ENCODE measurements at regions not wholly inside any gene's neighbourhood (a gene's known extent, or its start where the extent isn't known, plus 50 kb on each side); places are given as distances from the start of the nearest gene placed in this dataset.

DNA sequence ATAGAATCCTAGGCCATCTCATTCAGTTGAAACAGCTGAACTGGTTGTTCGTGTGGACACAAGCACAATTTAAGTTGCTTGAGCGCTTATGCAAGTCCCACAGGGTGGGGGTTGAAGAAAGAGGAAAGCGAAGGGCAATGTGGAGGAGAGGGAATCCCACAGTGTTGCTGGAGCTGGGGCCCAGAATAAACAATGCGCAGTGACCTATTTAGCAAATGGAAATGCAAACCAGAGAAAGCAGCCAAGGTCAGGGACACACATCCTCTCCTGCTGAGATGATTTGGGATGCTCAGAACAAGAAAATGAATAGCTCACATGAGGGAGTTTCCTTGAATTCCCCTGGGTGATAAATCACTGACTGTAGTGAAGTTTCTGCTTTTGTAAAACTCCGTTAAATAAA, 838.3 kb downstream of the TLE4 start:
- no peak for DNase-seq (ENCODE audit: low read depth in 2 of 2, low spot score in 1 of 2)

DNA sequence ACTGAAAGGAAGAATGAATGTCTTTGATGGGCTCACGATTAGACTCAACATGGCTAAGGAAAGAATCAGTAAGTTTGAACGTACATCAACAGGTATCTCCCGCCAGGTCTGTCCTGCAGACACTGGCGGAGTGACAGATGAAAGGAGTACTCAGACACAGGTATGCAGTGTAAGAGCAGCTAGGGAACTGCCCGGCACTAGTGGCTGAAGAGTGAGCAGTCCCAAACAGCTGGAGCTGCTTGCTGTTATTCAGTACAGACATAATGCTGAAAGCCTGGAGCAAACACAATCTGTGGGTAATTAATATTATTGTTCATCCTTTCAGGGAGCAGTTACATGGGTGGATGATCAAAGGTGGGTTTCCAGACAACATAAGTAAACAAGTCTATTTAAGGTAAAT, 835.5 kb downstream of the TLE4 start:
- DNase-seq (ENCODE audit: low read depth in 2 of 2, low spot score in 1 of 2), result no peak

DNA sequence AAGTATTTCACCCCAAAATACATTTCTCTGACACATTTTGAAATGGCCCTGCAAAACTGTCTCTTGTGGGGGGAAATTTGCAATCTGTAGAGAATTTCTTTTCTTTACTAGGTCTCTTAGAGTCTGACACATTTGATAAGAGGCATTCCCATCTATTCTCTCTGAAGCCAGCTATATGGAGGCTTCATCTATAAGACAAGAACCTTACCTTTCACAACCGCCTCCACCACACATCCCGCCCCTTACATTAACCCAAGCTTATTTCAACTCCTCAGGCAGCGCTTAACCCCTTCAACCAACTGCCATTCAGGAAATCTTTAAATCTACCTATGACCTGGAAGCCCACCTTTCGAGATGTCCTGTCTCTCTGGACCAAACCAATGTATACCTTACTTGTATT, 829.5 kb downstream of the TLE4 start:
- no peak for DNase-seq (ENCODE audit: low read depth in 2 of 2, low spot score in 1 of 2)

DNA sequence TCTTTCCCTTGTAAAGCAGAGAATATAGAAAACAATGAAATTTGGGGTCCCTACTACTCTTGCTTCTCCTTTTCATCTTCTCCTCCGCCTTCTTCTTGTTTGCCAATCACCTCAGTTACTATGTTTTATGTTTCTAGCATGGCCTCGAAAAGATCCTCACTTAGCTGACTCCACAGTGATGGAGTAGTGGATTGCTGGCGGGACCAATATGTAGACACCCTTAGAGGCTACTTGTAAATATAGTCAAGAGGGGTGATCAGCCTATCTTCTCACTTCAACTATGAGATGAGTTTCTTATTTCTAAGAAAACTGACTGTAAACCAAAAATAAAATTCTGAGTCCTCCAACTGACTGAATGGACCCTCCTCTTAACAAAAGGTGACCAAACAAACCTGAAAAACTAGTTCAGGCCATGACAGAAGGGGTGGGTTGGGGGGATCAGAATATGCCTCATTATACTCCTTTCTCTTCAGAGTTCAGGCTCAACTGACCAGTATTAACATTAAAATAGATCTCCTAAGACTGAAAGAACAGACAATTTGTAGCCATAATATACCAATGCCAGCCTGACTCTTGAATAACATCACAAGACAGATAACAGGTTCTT, 829.0 kb downstream of the TLE4 start:
- DNase-seq (ENCODE audit: low read depth in 2 of 2, low spot score in 1 of 2), result no peak

DNA sequence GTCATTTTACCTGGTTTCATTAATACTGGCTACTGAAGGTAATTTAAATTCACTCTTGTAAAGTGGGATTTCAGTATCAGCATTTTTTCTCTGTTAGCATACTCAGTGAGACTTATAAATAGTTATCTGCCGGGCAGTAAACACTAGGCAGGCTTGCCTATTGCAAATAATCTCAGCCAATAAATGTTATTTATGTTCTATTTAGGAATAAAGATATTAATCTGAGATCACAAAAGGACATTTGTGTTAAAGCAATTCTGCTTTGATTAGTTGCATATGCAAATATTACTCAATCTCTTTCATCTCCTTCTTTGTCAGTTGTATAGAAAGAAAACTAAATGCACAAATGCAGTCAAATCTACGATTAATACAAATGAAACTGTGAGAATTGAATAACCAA, 827.8 kb downstream of the TLE4 start:
- no peak for DNase-seq (ENCODE audit: low read depth in 2 of 2, low spot score in 1 of 2)

DNA sequence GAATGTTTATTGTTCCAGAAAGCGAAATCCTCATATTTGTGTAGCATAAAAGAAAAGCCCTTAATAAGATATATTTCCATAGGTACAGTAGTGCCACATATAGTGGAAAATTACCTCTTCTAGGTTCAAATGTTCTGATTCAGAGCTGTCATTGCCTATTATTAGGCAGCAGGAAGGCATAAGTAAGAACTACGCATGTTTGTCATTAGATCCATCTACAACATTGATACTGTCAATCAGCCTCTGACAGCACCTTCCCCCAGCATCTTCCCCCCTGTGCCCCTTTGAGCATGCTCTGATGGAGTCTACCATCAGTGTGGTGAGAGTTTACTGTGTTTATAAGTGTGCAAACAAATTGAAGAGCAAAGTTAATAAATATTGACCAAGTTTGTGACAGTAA, 816.1 kb downstream of the TLE4 start:
- no peak for DNase-seq (ENCODE audit: low read depth in 2 of 2, low spot score in 1 of 2)

DNA sequence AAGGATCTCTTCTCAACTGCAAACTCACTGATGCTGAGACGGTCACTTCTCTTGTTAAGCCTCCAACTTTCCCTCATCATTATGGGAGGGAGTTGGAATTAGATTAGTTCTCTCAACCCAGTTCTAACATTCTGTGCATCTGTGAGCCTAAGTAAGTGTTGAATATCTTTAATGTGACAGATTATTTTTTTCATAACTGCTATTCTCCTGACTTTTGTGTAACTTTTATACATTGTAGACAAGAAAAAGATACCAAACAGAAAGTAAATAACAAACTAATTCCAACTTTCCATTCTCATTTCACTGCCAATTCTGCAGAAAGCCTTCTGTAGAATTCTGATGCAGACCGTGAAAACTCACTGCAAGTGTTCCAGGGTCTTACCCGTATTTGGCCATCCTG, 813.5 kb downstream of the TLE4 start:
- DNase-seq (ENCODE audit: low read depth in 2 of 2, low spot score in 1 of 2), result no peak

DNA sequence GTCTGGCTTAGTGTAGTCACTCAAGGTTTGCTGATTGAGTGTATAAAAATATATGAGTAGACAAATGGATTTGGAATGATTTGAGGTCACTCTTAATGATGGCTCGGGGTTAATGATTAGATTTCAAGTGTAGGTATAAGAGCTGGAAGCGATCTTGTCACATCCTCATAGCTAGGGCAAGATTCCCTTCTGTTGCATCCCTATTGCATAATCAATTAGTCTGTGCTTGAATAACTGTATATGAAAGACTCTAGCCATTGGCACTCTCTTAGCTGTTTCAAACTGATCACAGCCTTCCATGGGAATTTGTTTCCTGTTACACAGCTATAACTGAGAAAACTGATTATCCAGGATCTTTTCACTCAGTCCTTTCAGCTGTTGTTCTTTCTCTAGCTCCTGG, 811.6 kb downstream of the TLE4 start:
- DNase-seq (ENCODE audit: low read depth in 2 of 2, low spot score in 1 of 2), result no peak

DNA sequence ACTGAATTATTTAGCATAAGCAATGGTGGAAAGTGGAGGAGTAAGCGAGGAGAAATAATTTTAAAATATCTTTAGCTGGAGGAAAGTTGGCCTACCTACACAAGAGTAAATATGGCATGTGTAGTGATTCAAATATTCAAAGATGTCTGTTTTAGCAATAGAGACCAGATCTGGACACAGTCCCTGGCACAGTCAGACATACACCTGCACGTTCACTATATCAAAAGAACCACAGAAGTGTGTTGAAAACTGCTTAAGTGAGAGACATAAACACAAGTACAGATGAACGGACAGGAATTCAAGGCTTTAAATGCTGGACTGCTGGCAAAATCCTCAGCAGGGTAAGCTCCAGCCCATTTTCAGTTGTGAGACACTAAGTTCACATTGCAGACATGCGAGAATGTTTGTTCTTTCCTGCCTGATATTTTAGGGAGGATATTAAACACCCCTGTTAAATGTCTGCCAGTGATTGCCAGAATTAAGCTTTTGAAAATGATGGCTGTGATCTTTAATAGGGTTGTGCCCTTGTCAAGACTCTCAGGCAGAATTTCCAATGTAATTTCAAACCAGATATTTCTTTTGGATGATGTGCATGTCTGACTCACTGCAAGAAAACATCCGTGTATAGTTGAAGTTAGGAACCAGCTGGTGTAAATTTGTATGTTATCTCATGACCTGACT, 810.6 kb downstream of the TLE4 start:
- DNase-seq (ENCODE audit: low read depth in 2 of 2, low spot score in 1 of 2), result no peak

DNA sequence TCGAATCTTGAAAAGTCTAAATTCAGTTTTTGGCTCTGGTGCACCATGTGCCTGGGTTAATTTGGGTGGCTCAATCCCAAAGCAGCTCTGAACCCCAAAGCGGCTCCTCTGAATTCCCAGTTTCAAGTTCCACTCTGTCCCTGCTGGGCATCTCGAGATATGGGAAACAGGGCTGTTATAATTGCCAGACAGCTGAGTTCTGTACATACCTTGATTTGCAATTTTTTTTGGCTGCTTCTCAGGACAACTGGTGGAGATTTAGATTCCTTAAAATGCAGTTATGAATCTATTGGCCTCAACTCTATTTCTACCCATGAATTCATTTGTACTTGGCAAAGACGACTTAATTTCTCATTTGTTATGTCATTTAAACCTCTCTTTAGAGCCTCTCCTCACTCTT, 808.5 kb downstream of the TLE4 start:
- DNase-seq (ENCODE audit: low read depth in 2 of 2, low spot score in 1 of 2), result no peak

DNA sequence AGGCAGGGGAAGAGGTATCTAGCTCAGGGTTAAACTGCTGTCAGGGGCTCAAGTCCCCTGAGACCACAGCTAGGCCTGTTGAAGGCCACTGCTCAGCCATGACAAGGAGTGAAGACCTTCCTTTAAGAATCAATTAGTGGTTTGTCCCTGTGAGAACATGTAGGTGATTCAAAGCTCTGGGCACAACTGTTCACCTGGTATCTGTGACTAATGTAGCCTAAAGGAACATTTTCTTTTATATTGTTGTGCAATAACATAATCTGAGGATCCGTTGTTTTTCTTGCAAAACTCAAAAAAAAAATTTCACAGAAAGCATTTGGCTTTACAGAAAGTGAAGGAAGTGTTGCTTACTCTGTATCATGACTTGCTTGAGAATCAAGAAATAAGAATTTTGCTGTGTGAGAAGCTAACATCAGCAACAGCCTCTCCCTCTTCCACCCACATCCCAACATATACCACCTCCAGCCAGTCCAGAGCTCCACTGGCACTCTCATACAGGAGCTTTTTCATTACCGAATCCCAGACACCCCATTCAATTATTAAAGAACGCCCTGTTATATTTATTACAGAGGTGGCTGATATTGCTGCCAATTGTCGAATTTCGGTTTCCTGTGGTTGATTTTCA, 807.0 kb downstream of the TLE4 start:
- no peak for DNase-seq (ENCODE audit: low read depth in 2 of 2, low spot score in 1 of 2)

DNA sequence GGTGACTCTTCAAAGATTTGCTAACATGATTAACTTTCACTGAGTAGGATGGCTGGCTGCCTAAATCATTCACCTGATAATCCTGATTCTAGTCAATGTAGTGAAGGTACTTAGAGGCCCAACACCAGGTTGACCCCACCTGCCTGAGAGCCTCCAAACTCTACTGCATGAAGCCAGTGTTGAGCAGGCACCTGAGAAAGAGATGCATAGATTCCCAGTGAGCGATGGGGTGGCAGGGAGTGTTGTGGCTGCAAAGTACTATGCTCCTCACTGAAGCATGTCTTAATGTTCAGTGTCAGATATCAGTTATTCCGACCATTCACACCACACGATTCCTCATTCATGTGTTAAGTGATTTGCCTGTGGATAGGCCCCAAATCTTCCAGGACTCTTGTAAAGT, 804.4 kb downstream of the TLE4 start:
- DNase-seq (ENCODE audit: low read depth in 2 of 2, low spot score in 1 of 2), result no peak

DNA sequence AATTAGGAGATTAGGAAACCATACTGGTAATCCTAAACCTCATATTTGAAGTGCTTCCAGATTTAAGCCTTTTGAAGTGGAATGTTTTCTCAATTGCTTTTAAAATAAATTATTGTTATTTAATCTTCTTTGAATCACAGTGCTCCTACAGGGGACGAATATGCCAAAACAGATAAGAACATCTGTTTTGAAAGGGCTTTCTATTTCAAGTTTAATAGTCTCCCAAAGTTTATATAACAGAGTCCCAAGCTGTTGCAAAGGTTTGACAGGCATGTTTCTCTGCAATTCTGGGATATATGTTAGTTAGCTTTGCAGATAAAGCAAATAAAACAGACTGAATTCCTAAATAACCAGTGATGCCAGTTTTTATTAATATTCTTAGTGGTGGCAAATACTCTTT, 803.7 kb downstream of the TLE4 start:
- no peak for DNase-seq (ENCODE audit: low read depth in 2 of 2, low spot score in 1 of 2)

DNA sequence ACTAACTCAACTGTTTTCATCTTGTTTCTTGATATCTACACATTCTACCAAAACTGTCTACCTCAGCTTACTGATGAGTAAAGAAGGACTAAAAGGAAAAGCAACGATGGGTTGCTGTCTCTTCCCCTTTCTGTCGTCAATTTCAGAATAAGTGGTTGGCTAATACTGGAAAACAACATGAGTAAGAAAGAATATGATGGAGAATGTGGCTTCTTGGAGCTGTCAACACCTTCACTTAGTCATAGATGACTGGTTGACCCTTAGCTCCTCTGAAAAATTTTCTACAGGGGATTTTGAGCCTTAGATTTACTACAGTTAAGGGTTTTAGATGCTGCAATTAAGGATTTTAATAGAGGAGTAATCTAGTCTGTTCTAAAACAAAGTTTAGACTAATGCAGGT, 797.9 kb downstream of the TLE4 start:
- no peak for DNase-seq (ENCODE audit: low read depth in 2 of 2, low spot score in 1 of 2)

DNA sequence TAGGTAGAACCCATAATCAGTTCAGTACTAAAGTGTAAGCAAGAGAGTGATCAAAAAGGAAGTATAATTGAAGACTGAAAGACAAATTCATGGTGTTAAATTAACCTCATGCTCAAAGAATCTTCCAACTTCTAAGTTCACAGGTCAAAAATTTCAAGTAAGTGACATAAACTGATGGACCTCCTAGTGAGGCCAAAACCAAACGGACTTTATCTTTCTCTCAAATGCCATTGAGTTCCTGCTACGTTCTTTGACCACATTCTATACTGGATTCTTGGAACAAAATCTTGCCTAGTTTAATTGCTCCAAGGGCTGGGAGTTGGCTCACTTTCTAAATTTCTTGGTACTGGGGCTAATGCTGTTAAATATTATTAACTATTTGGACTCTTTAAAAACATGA, 794.9 kb downstream of the TLE4 start:
- no peak for DNase-seq (ENCODE audit: low read depth in 2 of 2, low spot score in 1 of 2)

DNA sequence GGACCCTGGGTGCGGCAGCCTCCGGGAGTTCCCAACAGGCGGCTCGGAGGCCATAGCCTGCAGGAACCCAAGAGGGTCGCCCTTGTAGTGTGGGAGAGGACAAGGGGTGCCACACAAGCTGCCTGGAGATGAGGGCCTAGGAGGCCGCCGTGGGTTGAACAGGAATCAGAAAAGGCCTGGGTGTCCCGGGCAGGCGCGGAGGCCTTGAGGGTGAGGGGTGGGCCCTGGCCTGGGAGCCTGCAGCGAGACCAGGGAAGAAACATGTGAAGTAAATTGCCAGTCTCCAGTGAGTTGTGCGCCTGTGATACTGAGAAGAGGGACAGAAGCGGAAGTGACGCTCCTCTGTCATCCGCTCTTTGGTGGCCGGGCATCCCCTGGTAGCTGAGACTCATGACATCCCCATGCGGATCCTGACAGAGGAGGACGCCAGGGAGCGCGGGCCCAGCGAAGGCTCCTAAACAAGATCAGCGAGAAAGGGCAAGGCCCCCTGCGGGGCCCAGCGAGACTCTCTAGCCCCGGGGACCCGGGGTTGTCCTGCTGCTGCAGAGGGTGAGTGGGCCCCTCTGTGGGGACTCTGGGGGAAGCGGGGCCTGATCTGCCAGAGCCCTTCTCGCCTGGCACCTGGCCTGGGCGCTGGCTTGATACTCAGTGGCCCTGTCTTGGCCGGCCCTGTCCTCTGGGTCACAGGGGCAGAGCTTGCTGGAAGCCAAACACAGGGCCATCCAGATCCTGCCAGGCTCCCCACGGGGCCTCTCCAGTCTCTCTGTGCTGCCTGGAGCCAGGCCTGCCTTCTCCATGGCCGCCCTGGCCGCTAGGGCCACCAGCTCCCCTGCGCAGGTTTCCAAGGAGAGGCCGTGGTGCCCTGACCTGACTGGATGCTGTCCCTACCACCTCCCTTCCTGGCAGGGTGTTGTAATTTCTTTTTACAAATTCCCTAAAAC, 788.4 kb downstream of the TLE4 start:
- no peak for DNase-seq (ENCODE audit: low read depth in 2 of 2, low spot score in 1 of 2)

DNA sequence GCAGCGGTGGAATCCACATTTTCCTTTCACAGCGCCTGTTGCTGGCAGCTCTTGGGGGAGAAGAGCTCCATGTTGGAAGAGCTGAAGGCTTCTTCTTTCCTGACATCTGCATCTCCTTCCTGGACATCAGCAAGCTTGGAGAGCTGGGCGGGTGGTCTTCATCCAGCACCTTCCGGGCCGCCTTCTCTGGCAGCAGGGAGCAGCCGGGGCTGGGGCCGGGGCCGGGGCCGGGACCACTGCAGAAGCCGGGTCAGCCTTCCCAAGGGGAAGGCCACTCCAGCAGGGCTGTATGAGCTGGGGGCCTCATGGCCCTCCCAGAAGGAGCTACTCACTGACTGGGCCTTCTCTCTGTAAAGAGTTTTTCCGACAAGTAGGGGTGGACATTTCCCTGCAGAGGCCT, 787.5 kb downstream of the TLE4 start:
- DNase-seq (ENCODE audit: low read depth in 2 of 2, low spot score in 1 of 2), result no peak

DNA sequence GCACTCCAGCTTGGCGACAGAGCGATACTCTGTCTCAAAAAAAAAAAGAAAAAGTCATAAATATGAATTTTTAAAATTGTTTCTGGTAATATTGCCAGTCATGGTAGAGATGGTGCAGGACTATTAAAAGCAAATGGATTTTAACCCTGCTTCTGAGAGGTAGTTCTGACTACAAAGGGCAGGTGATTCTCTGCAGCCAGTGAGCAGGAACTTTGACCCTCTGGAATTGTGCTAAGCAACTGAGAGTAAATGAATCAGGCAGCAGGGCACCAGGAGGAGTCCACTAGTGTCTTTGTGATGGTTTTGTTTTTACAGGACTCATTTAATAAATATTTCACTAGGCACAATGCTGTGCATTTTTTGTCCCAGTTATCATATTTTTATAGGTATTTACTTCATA, 781.2 kb downstream of the TLE4 start:
- DNase-seq (ENCODE audit: low read depth in 2 of 2, low spot score in 1 of 2), result no peak

DNA sequence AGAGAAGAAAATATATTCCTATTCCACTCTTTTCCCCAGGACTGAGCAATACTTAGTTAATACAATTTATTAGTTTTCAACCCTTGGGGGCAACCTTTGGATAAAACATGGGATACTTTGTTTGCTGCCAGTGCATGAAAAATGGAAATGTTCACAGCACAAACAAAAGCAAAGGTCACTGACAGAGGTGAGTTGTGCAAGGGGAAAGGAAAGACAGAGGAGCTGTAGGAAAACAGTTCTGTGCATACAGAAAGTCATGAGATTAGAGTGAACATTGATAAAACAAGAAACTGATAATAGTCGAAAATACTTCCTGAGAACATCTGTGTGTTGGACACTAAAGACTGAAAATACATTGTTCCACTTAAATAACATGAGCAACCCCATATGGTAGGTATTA, 779.8 kb downstream of the TLE4 start:
- DNase-seq (ENCODE audit: low read depth in 2 of 2, low spot score in 1 of 2), result no peak

DNA sequence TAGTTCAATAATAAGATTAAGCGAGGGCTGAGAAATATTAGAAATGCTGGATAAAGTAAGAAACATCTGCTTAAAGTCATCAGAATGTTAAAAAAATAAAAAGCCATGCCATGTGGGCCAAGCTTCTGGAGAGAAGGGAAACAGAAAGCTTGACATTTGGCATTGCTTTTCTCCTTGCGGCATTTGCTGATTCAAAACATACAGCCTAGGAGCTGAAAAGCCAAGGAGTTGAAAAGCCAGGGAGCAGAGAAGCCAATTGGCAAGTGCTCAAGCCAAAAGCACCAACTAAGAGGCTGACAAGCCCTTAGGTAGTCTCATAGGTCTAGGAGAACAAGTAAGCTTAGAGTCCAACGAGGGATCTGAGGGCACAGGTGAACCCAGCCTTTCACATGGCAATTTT, 754.3 kb downstream of the TLE4 start:
- no peak for DNase-seq (ENCODE audit: low read depth in 2 of 2, low spot score in 1 of 2)

DNA sequence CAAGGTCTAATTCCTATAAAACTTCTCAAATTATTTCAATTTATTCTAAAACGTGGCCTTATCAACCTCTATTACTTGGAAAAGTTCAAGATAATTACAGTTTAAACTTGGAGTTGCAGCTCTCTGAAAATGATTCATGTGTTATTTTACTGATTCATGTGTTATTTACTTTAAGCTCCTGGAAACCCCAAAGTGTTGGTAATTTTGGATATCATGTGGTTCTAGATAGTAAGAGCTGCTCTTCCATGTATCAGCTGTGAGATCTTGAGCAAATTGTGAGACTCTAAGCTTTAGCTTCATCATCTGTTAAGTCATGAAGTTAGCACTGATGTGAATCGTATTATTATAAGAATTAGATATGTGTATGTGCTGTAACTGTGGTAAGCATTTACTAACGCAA, 749.2 kb downstream of the TLE4 start:
- DNase-seq (ENCODE audit: low read depth in 2 of 2, low spot score in 1 of 2), result no peak

DNA sequence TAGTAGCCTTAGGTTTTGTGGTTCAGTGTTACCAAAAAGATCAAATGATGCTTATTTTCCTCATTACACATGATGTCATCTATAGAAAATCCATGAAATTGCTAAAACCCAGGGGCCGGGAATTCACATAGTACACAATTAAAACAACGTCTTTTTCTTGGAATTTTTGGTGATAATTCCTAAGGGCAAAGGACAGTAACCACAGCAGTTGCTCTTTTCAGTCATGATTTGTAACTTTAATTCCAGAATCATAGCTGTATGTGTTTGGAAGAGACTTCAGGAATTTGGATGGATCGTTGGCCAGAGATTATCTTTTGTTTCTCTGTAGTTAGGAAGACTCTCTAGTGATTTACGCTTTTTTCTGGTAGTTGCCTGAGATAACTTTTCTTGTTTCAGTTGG, 748.7 kb downstream of the TLE4 start:
- DNase-seq (ENCODE audit: low read depth in 2 of 2, low spot score in 1 of 2), result no peak
